Mucosa of rectum (tissue), 2 donors: ENCODE measurements at regions not wholly inside any gene's neighbourhood (a gene's known extent, or its start where the extent isn't known, plus 50 kb on each side); places are given as distances from the start of the nearest gene placed in this dataset.

Experiments
- H3K27ac ChIP-seq, 2 donors: one replicate each; pipeline ENCODE4 v1.7.0; 2013; ENCODE audit warnings: inconsistent platforms in 2 of 2, low read depth in 2 of 2, low read length in 2 of 2
- H3K27me3 ChIP-seq, 2 donors: one replicate each; pipeline ENCODE4 v1.7.0; 2013; ENCODE audit warnings: low read length in 2 of 2; ENCODE audit not compliant: control insufficient read depth in 2 of 2, insufficient read depth in 2 of 2
- H3K36me3 ChIP-seq, 2 donors: one replicate each; pipeline ENCODE4 v1.7.0; 2013; ENCODE audit warnings: low read length in 2 of 2; ENCODE audit not compliant: control insufficient read depth in 2 of 2, insufficient read depth in 2 of 2
- H3K4me1 ChIP-seq, 2 donors: one replicate each; pipeline ENCODE4 v1.7.0; 2013; ENCODE audit warnings: low read length in 2 of 2, mild to moderate bottlenecking in 1 of 2; ENCODE audit not compliant: control insufficient read depth in 2 of 2, insufficient read depth in 2 of 2
- H3K4me3 ChIP-seq, 2 donors: one replicate each; pipeline ENCODE4 v1.7.0; 2013; ENCODE audit warnings: low read length in 2 of 2
- H3K9ac ChIP-seq, 2 donors: one replicate each; pipeline ENCODE4 v1.7.0; 2013; ENCODE audit warnings: low read length in 2 of 2, low read depth in 1 of 2, mild to moderate bottlenecking in 1 of 2
- H3K9me3 ChIP-seq, 2 donors: one replicate each; pipeline ENCODE4 v1.7.0; 2013; ENCODE audit warnings: low read length in 2 of 2; ENCODE audit not compliant: control insufficient read depth in 2 of 2
- donor health status: healthy.
- donor health status: Normal muscosa, but diverticular disease.

DNA sequence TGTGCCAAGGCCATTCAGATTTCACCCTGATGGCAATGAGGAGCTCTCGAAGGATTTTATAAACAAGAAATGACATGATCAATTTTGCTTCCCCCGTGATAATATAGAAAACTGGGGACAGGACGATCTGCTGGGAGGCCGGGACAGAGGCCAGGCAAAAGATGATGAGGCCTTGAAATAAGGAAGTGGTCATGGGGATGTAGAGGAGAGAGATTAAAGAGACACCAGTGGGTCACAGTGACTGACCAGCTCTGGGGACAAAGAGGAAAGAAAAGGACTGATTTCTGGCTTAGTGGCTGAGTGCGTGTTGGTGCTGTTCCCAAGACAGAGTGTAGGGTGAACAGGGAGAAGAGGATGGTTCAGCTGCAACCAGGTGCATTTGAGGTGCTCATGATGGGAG, 68.7 kb upstream of the FLT1 start:
- no peak overlapping the region for H3K27ac ChIP-seq
- H3K27me3 ChIP-seq = no peaks in the 10 kb centered on the region
- no peaks in the 10 kb centered on the region for H3K36me3 ChIP-seq
- H3K4me1 ChIP-seq = peaks cover 0 to 5% of the 10 kb centered on the region in 2 donors
- no peak overlapping the region for H3K9ac ChIP-seq
- no peak overlapping the region for H3K4me3 ChIP-seq
- no peaks in the 10 kb centered on the region for H3K9me3 ChIP-seq

DNA sequence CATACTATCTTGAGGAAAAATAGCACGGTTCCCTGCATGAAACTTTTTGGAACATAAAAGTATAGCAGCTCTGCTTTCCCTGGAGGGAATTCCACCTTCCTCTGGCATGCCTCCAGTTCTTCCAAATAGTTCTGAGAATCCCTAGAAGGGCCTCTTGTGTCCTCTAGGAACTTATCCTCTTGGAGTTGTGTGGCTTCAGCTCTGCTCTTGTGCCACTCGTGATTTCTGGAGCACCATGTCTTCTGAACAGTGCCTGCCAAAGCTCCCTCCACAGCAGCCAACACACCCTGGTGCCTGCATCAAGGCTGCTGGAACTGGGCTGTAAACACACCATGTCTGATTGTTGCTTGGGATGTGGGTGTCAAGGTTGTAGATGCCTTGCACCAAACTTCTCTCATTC, 65.7 kb upstream of the FLT1 start:
- no peak overlapping the region for H3K9ac ChIP-seq
- H3K4me1 ChIP-seq = peaks cover 0 to 5% of the 10 kb centered on the region in 2 donors
- no peak overlapping the region for H3K4me3 ChIP-seq
- H3K27ac ChIP-seq = no peak overlapping the region
- H3K36me3 ChIP-seq = no peaks in the 10 kb centered on the region
- H3K27me3 ChIP-seq = no peaks in the 10 kb centered on the region
- H3K9me3 ChIP-seq = no peaks in the 10 kb centered on the region

DNA sequence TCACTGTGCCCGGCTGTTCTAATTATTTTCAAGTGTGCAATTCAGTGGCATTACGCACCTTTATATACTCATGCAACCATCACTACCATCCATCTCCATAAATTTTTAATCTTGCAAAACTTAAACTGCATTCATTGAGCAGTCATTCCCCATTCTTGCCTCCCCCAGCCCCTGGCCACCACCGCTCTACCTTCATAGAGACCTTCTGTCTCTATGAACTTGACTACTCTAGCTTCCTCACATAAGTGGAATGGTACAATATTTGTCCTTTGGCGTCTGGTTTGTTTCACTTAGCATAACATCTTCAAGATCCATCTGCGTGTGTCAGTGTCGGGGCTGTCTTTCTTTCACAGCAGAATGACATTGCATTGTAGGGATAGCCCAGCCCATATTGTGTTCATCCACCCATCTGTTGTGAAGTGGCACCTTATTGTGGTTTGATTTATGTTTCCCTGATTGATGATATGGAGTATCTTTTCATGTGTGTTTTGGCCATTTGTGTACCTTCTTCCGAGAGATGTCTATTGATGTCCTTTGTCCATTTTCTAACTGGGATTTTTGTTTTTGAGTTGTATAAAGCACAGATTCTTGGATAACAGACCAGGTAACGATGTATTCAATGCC, 64.8 kb upstream of the FLT1 start:
- H3K36me3 ChIP-seq = no peaks in the 10 kb centered on the region

DNA sequence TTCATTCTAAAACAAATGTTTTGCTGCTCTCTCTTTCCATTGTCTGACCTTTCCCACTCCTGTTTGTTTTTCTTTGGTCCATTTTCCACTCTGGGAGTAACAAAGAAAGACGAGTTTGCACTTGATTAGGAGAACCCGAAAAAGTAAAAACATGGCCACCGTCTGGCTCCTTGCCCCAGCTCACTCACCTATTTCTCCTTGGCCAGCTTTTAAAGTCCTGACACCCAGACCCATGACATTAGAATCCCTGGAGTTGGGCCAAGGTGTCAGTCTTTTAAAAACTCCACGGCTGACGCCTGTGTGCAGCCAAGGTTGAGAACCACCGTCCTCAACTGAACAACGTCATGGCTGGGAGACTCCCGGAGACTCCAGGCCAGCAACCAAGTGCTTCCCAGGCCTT, 63.6 kb upstream of the FLT1 start:
- H3K36me3 ChIP-seq = no peaks in the 10 kb centered on the region
- no peak overlapping the region for H3K27ac ChIP-seq
- no peaks in the 10 kb centered on the region for H3K9me3 ChIP-seq
- no peak overlapping the region for H3K9ac ChIP-seq
- no peaks in the 10 kb centered on the region for H3K27me3 ChIP-seq
- no peak overlapping the region for H3K4me3 ChIP-seq
- H3K4me1 ChIP-seq = no peaks in the 10 kb centered on the region

More for the DNA sequence above, 64.8 kb upstream of the FLT1 start:
- Histone ChIP-seq H3K9me3 (no peaks in the 10 kb centered on the region), H3K27me3 (no peaks in the 10 kb centered on the region), H3K9ac (no peak overlapping the region), H3K27ac (no peak overlapping the region), H3K4me1 (peaks cover 0 to 5% of the 10 kb centered on the region in 2 donors), H3K4me3 (no peak overlapping the region)

DNA sequence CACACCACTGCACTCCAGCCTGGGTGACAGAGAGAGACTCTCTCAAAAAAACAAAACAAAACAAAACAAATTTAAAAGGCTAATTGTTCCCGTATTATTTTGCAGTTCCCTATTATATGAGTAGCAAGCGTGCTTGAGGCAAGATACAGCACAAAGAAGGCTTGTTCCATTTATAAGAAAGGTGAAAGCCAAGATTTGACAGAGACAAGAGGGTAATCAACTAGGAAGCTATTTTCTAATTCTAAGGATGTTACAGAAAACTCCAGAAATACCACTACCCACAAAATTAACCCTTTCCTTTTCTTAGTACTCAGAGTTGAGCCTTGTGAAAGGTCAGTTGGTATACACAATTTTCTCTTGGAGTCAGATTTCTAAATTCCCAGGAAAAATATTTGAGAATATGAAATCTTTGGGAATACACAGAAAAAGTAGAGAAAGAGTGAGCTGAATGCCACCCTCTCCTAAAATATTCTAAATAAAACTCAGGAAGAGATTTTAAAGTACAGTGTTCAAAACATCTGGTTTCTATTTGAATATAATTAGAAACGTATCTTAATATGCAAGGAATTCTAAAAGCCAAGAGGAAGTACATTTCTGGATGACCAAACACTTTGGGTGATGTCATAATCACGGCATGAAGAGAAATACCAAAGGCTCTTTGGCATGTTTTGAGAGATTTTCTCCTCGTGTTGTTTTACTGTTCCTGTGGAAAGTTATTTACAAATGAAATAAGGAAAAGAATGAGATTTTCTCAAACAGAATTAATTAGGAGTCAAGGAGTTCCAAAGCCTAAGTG, 63.0 kb upstream of the FLT1 start:
- Histone ChIP-seq H3K4me3 (no peak overlapping the region), H3K9me3 (no peaks in the 10 kb centered on the region), H3K36me3 (no peaks in the 10 kb centered on the region), H3K9ac (no peak overlapping the region), H3K4me1 (no peaks in the 10 kb centered on the region), H3K27me3 (no peaks in the 10 kb centered on the region), H3K27ac (no peak overlapping the region)

- Histone ChIP-seq H3K27ac (no peak overlapping the region), H3K4me3 (no peak overlapping the region), H3K27me3 (no peaks in the 10 kb centered on the region), H3K4me1 (no peaks in the 10 kb centered on the region), H3K9ac (no peak overlapping the region), H3K36me3 (no peaks in the 10 kb centered on the region), H3K9me3 (no peaks in the 10 kb centered on the region)
These were observed 60.2 kb upstream of the FLT1 start for GRCh38 chr13:28555096-28555495.

DNA sequence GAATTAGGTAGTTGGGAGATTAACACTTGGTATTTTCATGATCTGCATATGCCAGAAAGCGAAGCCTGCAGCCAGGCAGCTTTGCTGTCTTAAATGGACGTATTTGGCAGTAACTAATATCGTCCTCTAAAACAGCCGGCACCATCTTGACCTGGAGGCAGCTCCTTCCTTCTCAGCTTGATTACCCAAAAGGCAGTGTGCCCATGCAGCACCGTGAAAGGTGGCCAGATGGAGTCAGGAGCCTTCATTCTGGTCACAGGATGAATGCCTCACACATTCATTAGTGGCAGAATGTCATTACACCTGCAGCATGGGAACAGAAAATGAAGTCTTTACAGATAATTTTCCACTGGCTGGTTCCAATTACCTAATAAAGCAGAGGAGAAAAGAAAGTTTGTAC, 59.0 kb upstream of the FLT1 start:
- Histone ChIP-seq H3K9ac (no peak overlapping the region), H3K4me1 (no peaks in the 10 kb centered on the region), H3K36me3 (no peaks in the 10 kb centered on the region), H3K27ac (no peak overlapping the region), H3K9me3 (no peaks in the 10 kb centered on the region), H3K4me3 (no peak overlapping the region), H3K27me3 (no peaks in the 10 kb centered on the region)

- H3K4me1 ChIP-seq = peaks cover 0 to 5% of the 10 kb centered on the region in 2 donors
- no peak overlapping the region for H3K4me3 ChIP-seq
- H3K27me3 ChIP-seq = peaks cover 0 to 2% of the 10 kb centered on the region in 2 donors
- no peaks in the 10 kb centered on the region for H3K36me3 ChIP-seq
- no peak overlapping the region for H3K9ac ChIP-seq
- H3K27ac ChIP-seq = no peak overlapping the region
- no peaks in the 10 kb centered on the region for H3K9me3 ChIP-seq
These were observed 57.4 kb upstream of the FLT1 start for GRCh38 chr13:28552288-28552687.

- Histone ChIP-seq H3K36me3 (no peaks in the 10 kb centered on the region), H3K4me1 (peaks cover 0 to 5% of the 10 kb centered on the region in 2 donors), H3K9ac (no peak overlapping the region), H3K27ac (no peak overlapping the region), H3K9me3 (no peaks in the 10 kb centered on the region), H3K27me3 (peaks cover 0 to 2% of the 10 kb centered on the region in 2 donors), H3K4me3 (no peak overlapping the region)
These were observed 56.6 kb upstream of the FLT1 start for GRCh38 chr13:28551498-28551895.

- Histone ChIP-seq H3K4me1 (peaks cover 0 to 8% of the 10 kb centered on the region in 2 donors), H3K36me3 (no peaks in the 10 kb centered on the region), H3K9me3 (no peaks in the 10 kb centered on the region), H3K4me3 (no peak overlapping the region), H3K27me3 (peaks cover 0 to 2% of the 10 kb centered on the region in 2 donors), H3K27ac (no peak overlapping the region), H3K9ac (no peak overlapping the region)
These were observed 56.0 kb upstream of the FLT1 start for GRCh38 chr13:28550721-28551497.
